Effector memory CD4-positive, alpha-beta T cell (primary cell): ENCODE measurements at regions not wholly inside any gene's neighbourhood (a gene's known extent, or its start where the extent isn't known, plus 50 kb on each side); places are given as distances from the start of the nearest gene placed in this dataset.

ENCODE experiments used
- DNase-seq, 3 donors: peaks; one replicate each; pipeline ENCODE4 v3.0.0-alpha.2; 2020
- H3K27ac ChIP-seq: 2 replicates; pipeline ENCODE4 v1.7.0; 2013; ENCODE audit warnings: mild to moderate bottlenecking, low read length, moderate library complexity; ENCODE audit not compliant: insufficient read depth, poor library complexity, severe bottlenecking
- H3K27me3 ChIP-seq: replicated peaks from 2 replicates; pipeline ENCODE4 v1.7.0; 2013; ENCODE audit warnings: mild to moderate bottlenecking, low read length; ENCODE audit not compliant: insufficient read depth, control insufficient read depth, poor library complexity, severe bottlenecking
- H3K36me3 ChIP-seq: 2 replicates; pipeline ENCODE4 v1.7.0; 2013; ENCODE audit warnings: mild to moderate bottlenecking, low read length, moderate library complexity; ENCODE audit not compliant: control insufficient read depth, insufficient read depth
- H3K4me1 ChIP-seq: 2 replicates; pipeline ENCODE4 v1.7.0; 2013; ENCODE audit warnings: low read length, mild to moderate bottlenecking; ENCODE audit not compliant: control insufficient read depth, insufficient read depth, poor library complexity, severe bottlenecking
- H3K4me3 ChIP-seq: 2 replicates; pipeline ENCODE4 v1.7.0; 2013; ENCODE audit warnings: low read length, low read depth, mild to moderate bottlenecking; ENCODE audit not compliant: insufficient read depth, poor library complexity, severe bottlenecking
- H3K9me3 ChIP-seq: 2 replicates; pipeline ENCODE4 v1.7.0; 2013; ENCODE audit warnings: mild to moderate bottlenecking, low read length, moderate library complexity; ENCODE audit not compliant: control insufficient read depth

DNA sequence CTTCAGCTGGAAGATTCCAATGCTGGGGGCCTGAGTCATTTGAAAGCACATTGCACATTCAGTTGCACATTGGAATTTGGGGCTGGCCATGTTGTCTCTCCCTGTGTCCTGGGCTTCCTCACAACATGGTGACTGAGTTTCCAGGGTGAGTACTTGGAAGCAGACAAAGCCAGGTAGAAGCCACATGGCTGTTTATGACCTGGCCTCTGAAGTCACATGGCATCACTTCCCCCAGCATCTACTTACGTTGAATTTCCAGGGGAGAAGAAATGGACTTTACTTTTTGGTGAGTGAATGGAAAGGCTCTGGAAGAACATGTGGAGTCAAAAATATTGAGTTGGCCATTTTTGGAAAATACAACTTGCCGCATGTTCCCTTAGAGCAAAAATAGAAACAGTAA lies 155.5 kb downstream of the LINC00237 start:
- Histone ChIP-seq H3K27me3 (no peaks in the 10 kb centered on the region), H3K4me3 (no peak overlapping the region), H3K36me3 (no peaks in the 10 kb centered on the region), H3K27ac (no peak overlapping the region), H3K9me3 (no peaks in the 10 kb centered on the region), H3K4me1 (no peaks in the 10 kb centered on the region)
- DNase-seq: no peak

DNA sequence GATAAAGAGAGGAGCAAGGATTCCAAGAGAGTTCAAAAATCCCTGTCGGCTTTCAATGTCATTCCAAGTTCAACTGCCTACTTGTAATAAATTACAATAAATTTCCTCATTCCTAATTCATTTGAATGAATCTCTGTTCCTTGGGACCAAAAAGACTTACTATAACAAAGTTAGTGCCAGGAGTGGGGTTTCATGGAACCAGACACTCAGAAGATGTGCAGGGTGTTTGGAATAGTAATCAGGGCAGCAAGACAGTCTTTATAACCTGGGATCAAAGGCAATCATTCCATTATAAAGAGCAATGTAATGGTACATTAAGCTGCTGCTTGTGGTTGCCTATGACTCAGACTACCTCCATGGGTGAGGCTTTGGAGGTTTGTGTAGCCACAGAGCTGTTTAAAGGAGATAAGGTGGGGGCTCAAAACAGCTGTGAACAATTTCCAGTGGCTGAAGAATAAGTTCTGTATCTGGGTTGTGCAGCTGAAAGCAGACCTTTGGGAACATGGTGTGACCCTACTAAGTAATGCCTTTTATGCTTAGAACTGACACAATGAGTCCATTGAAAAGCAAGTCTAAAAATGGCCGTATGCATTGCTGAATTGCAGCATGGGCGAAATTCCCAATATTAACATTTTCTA lies 159.9 kb downstream of the LINC00237 start:
- Histone ChIP-seq H3K4me1 (no peaks in the 10 kb centered on the region), H3K4me3 (no peak overlapping the region), H3K9me3 (no peaks in the 10 kb centered on the region), H3K27me3 (no peaks in the 10 kb centered on the region), H3K36me3 (no peaks in the 10 kb centered on the region), H3K27ac (no peak overlapping the region)
- DNase-seq: no peak

DNA sequence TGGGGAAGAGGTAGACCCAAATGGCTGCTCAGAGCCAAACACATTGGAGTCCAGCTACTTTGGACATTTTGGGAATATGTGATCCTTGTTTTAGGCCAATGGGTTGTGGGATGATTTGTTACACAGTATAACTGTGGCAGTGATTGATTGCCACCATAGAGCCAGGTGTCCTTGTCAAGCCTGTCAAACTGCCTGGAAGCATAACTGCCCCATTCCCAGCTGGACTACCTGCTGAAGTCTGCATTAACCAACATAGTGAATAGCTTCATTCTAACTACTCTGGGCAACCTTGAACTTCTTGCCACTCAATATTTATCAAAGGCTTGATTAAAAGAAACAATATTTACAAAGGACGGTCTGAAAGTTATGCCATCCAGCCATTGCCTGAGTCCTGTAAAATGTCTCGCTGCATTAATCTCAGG lies 164.7 kb downstream of the LINC00237 start:
- H3K9me3 ChIP-seq: no peaks in the 10 kb centered on the region
- no peak overlapping the region for H3K4me3 ChIP-seq
- H3K27ac ChIP-seq: no peak overlapping the region
- no peak for DNase-seq
- no peaks in the 10 kb centered on the region for H3K36me3 ChIP-seq
- H3K4me1 ChIP-seq: no peaks in the 10 kb centered on the region
- H3K27me3 ChIP-seq: no peaks in the 10 kb centered on the region

DNA sequence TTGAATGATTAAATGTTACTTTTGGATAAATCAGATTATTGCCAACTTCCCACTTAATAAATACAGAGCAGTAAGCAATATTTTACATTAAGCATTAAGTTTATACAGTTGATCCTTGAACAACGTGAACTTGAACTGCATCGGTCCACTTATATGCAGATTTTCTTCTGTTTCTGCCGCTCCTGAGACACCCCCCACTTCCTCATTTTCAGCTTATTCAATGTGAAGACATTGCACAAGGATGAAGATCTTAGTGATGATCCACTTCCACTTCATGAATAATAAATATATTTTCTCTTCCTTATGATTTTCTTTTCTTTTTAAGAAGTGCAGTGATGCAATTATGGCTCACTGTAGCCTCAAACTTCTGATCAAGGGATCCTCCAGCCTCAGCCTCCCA lies 167.2 kb downstream of the LINC00237 start:
- Histone ChIP-seq H3K4me1 (no peaks in the 10 kb centered on the region), H3K36me3 (no peaks in the 10 kb centered on the region), H3K9me3 (no peaks in the 10 kb centered on the region), H3K27ac (no peak overlapping the region), H3K4me3 (no peak overlapping the region), H3K27me3 (no peaks in the 10 kb centered on the region)
- DNase-seq: no peak

DNA sequence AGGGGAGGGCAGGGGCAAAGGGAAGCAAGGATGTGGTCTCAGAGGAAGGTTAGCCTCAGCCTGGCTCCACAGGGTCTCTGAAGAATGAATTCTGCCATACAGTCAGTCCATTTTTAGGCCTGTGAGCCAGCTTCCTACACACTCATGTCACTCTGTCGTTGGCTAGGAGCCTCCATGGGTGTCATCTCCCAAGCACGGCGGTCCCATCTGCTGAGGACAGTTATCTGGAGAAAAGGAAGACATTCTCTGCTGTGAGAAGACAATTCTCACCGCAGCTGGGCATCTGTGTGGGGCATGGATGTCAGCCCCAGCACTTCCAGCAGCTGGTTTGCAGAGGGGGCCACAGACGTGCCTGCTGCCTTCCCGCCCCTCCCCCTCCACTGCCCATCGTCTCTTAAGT lies 167.6 kb downstream of the LINC00237 start:
- Histone ChIP-seq H3K4me3 (no peak overlapping the region), H3K9me3 (no peaks in the 10 kb centered on the region), H3K27ac (no peak overlapping the region), H3K27me3 (no peaks in the 10 kb centered on the region), H3K36me3 (no peaks in the 10 kb centered on the region), H3K4me1 (no peaks in the 10 kb centered on the region)
- DNase-seq: no peak

DNA sequence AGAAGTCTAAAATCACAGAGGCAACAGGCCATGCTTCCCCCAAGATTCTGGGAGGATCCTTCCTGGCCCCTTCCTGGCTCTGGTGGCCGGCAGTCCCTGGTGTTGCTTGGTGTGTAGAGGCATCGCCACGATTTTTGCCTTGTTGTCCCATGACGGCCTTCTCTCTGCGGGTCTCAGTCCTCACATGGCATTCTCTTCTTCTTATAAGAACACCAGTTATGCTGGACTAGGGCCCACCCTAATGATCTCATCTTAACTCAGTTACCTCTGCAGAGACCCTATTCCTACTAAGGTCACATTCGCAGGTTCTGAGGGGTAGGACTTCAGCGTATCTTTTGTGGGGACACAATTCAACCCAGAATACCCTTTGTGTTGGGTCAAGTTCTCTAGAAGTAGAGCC lies 168.0 kb downstream of the LINC00237 start:
- DNase-seq: no peak
- H3K9me3 ChIP-seq: no peaks in the 10 kb centered on the region
- no peaks in the 10 kb centered on the region for H3K36me3 ChIP-seq
- H3K4me3 ChIP-seq: no peak overlapping the region
- no peak overlapping the region for H3K27ac ChIP-seq
- no peaks in the 10 kb centered on the region for H3K4me1 ChIP-seq
- no peaks in the 10 kb centered on the region for H3K27me3 ChIP-seq

DNA sequence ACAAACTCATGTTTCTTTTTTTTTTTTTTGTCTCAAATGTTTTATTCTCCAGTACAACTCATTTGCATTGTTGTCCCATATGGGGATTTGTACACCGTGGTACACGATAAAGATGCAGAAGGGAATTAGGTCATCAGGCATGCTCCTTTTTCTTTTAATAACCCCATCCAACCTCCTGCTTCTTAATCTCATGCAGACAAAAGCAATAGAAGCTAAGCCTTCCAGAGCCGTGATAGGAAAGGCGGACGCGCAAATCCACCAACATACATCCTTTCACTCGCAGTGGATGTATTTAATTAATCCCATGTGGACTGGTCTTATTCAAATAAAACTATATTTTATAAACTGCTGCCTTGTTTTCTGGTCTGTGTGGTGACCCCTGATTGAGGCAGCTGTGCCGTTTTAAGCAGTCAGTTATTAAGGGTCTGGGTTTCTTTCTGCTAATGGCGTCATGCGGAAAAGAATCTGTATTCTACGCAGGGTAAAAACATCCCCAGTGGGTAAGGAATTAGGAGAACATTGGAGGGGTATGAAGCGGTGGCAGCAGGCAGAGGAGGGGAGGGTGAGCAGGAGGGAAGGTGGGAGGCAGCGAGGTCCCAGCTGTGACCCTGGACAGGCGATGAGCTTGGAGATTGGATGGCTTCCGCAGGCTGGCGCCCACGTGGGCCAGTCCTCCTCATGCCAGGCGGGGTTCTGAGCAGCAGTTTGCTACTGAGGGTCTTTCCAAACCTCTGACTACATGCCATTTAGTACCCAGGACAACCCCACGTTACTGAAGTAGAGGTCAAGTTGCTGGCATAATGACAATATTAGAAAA lies 172.8 kb downstream of the LINC00237 start:
- Histone ChIP-seq H3K9me3 (no peaks in the 10 kb centered on the region), H3K36me3 (no peaks in the 10 kb centered on the region), H3K27me3 (no peaks in the 10 kb centered on the region)

DNA sequence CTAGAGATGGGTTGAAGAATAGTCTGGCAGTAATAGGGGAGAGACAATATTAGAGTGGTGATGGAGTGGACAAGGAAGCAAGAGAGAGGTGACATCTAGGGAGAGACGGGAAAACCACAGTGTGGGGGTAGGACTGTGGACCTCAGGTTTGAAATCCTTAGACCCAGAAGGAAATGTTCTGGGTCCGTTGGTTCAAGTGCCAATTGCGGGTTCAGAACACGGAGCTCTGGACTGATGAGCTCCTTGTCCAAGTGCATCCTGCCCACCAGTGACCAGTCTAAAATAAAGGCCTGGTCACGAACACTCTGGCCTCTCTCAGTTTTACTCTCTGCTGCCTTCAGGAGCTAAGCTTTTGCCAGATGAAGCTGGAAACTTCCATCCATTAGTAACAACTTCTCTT lies 174.0 kb downstream of the LINC00237 start:
- H3K27ac ChIP-seq: no peak overlapping the region
- no peaks in the 10 kb centered on the region for H3K9me3 ChIP-seq
- no peaks in the 10 kb centered on the region for H3K27me3 ChIP-seq
- no peak overlapping the region for H3K4me3 ChIP-seq
- no peaks in the 10 kb centered on the region for H3K36me3 ChIP-seq
- no peaks in the 10 kb centered on the region for H3K4me1 ChIP-seq
- DNase-seq: no peak

More for the DNA sequence above, 172.8 kb downstream of the LINC00237 start:
- Histone ChIP-seq H3K27ac (no peak overlapping the region), H3K4me1 (no peaks in the 10 kb centered on the region), H3K4me3 (no peak overlapping the region)
- no peak for DNase-seq

DNA sequence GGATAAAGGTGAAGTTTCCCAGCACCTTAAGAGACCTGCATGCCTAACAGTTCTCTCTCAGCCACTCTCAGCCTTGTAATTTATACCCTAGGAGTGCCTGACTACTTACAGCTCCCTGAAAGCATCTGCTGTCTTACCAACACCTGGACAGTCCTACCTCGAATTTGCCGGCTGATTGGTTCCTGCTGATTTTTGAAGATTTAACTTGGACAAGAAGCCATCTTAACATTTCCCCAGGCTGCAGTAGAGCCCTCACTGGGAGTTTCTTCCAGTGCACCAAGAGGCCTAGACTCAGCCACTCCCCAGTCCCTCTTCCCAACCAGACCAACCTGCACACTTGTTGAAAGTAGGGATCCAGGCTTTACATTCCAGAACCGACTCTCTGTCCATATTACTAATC lies 174.5 kb downstream of the LINC00237 start:
- Histone ChIP-seq H3K9me3 (no peaks in the 10 kb centered on the region), H3K4me1 (no peaks in the 10 kb centered on the region), H3K4me3 (no peak overlapping the region), H3K27ac (no peak overlapping the region), H3K36me3 (no peaks in the 10 kb centered on the region), H3K27me3 (no peaks in the 10 kb centered on the region)
- DNase-seq: no peak

DNA sequence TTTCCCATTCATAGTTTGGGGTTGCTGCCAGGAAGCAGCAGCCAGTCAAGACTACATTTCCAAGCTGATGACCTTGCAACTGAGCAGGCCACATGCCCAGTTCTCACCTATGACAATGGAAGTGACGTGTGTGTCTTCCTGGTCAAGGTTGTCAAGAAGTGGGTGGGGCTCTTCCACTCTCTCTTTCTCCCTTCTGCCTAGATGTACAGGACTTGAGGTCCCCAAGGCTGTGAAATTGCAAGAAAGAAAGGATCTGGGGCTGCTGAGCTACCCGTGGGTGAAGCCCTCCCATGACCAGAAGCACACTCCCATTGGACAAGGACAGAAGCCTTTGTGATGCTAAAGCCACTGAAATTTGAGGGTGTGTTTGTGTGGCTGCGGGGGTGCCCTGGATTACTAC lies 175.1 kb downstream of the LINC00237 start:
- H3K4me3 ChIP-seq: no peak overlapping the region
- H3K4me1 ChIP-seq: no peaks in the 10 kb centered on the region
- no peaks in the 10 kb centered on the region for H3K36me3 ChIP-seq
- DNase-seq: no peak
- no peaks in the 10 kb centered on the region for H3K27me3 ChIP-seq
- H3K27ac ChIP-seq: no peak overlapping the region
- no peaks in the 10 kb centered on the region for H3K9me3 ChIP-seq
